OCI-LY7 (cell line): ENCODE measurements at regions not wholly inside any gene's neighbourhood (a gene's known extent, or its start where the extent isn't known, plus 50 kb on each side); places are given as distances from the start of the nearest gene placed in this dataset.

Experiments
- CTCF ChIP-seq: fragments of 200-600 bp; sonication (generic); conservative IDR thresholded peaks from 2 replicates; pipeline ENCODE4 v1.5.1; 2014; ENCODE audit warnings: mild to moderate bottlenecking, antibody characterized with exemption, low read length, moderate library complexity, mixed read lengths
- EZH2phosphoT487 ChIP-seq: fragments of 200-600 bp; sonication (generic); IDR thresholded peaks from 2 replicates; pipeline ENCODE4 v1.6.1; 2018; ENCODE audit warnings: low read depth, borderline replicate concordance, mild to moderate bottlenecking, mixed run types, antibody characterized with exemption, low read length, moderate library complexity, mixed read lengths

GRCh38 chr14:29310210-29310609, 543.6 kb downstream of the FOXG1 start:
- TF ChIP-seq CTCF, result no peak
- TF ChIP-seq EZH2phosphoT487, result no peak
